DND-41 (cell line): ENCODE measurements at regions not wholly inside any gene's neighbourhood (a gene's known extent, or its start where the extent isn't known, plus 50 kb on each side); places are given as distances from the start of the nearest gene placed in this dataset.

Experiments
- ATAC-seq: fragments of 200-7000 bp; cut with Tn5 transposase; 3 replicates; pipeline ENCODE4 v1.9.1; 2021; ENCODE audit warnings: low read depth; ENCODE audit not compliant: insufficient read depth
- DNase-seq: peaks from one replicate; pipeline ENCODE4 v3.0.0-alpha.2; 2020
- H2AFZ ChIP-seq: 2 replicates; pipeline ENCODE4 v1.6.0; 2012; ENCODE audit warnings: low read depth, low read length
- H3K27ac ChIP-seq: 2 replicates; pipeline ENCODE4 v1.5.1; 2012; ENCODE audit warnings: low read length, inconsistent platforms
- H3K27me3 ChIP-seq: fragments of 200-600 bp; sonication (generic); 2 replicates; pipeline ENCODE4 v1.6.0; 2012; ENCODE audit warnings: low read length, mild to moderate bottlenecking, inconsistent platforms; ENCODE audit not compliant: insufficient read depth, poor library complexity
- H3K36me3 ChIP-seq: 2 replicates; pipeline ENCODE4 v1.5.1; 2012; ENCODE audit warnings: low read length, inconsistent platforms; ENCODE audit not compliant: insufficient read depth
- H3K4me1 ChIP-seq: 2 replicates; pipeline ENCODE4 v1.5.1; 2012; ENCODE audit warnings: mild to moderate bottlenecking, low read length; ENCODE audit not compliant: insufficient read depth
- H3K4me2 ChIP-seq: 2 replicates; pipeline ENCODE4 v1.6.0; 2012; ENCODE audit warnings: mild to moderate bottlenecking, moderate library complexity, low read length, inconsistent platforms; ENCODE audit not compliant: insufficient read depth
- H3K4me3 ChIP-seq, 2 experiments: fragments of 200-600 bp in 1 of 2; shearing (Covaris generic) in 1 of 2; 2 replicates each; pipeline ENCODE4 v1.5.1; 2012 to 2016; ENCODE audit warnings: inconsistent platforms in 2 of 2, low read length in 2 of 2, mild to moderate bottlenecking in 2 of 2, low read depth in 1 of 2, moderate library complexity in 1 of 2
- H3K79me2 ChIP-seq: 2 replicates; pipeline ENCODE4 v1.6.0; 2012; ENCODE audit warnings: low read length, inconsistent platforms; ENCODE audit not compliant: insufficient read depth
- H3K9ac ChIP-seq: 2 replicates; pipeline ENCODE4 v1.6.0; 2012; ENCODE audit warnings: low read depth, mild to moderate bottlenecking, inconsistent platforms, low read length, moderate library complexity
- H3K9me3 ChIP-seq: 2 replicates; pipeline ENCODE4 v1.5.1; 2012; ENCODE audit warnings: low read length, moderate library complexity, mild to moderate bottlenecking, inconsistent platforms; ENCODE audit not compliant: insufficient read depth, severe bottlenecking
- H4K20me1 ChIP-seq: 2 replicates; pipeline ENCODE4 v1.6.0; 2012; ENCODE audit warnings: low read length; ENCODE audit not compliant: insufficient read depth
- EZH2 ChIP-seq: IDR thresholded peaks from 3 replicates; pipeline ENCODE4 v1.6.1; 2012; ENCODE audit warnings: borderline replicate concordance, low read depth, mild to moderate bottlenecking, moderate library complexity, low read length, inconsistent platforms; ENCODE audit not compliant: severe bottlenecking
- TF ChIP-seq, protein P1 (sequence below): IDR thresholded peaks from 2 replicates; pipeline ENCODE4 v1.5.1; 2012; ENCODE audit warnings: borderline replicate concordance, low read length, moderate library complexity, mild to moderate bottlenecking; ENCODE audit not compliant: poor library complexity, severe bottlenecking; ENCODE audit errors: extremely low read depth

DNA sequence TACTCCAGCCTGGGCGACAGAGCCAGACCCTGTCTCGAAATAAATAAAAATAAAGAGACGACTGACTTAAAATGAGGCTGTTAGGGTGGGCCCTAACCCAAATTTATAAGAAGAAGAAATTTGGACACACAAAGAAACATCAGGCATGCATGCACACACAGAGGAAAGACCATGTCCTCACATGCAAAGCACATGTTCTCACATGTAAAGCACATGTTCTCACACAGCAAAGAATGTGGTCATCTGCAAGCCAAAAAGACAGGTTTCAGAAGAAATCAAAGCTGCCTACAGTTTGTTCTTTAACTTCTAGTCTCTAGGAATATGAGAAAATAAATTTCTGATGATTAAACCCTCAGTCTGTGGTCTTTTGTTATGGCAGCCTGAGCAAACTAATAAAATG, 132.3 kb upstream of the CRIM1 start:
- TF ChIP-seq, protein P1, sequence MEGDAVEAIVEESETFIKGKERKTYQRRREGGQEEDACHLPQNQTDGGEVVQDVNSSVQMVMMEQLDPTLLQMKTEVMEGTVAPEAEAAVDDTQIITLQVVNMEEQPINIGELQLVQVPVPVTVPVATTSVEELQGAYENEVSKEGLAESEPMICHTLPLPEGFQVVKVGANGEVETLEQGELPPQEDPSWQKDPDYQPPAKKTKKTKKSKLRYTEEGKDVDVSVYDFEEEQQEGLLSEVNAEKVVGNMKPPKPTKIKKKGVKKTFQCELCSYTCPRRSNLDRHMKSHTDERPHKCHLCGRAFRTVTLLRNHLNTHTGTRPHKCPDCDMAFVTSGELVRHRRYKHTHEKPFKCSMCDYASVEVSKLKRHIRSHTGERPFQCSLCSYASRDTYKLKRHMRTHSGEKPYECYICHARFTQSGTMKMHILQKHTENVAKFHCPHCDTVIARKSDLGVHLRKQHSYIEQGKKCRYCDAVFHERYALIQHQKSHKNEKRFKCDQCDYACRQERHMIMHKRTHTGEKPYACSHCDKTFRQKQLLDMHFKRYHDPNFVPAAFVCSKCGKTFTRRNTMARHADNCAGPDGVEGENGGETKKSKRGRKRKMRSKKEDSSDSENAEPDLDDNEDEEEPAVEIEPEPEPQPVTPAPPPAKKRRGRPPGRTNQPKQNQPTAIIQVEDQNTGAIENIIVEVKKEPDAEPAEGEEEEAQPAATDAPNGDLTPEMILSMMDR = no peak
- TF ChIP-seq EZH2 = no peak
- Histone ChIP-seq H3K9ac (no peak overlapping the region), H3K4me1 (no peaks in the 10 kb centered on the region), H2AFZ (no peak overlapping the region), H3K27me3 (no peaks in the 10 kb centered on the region), H3K4me2 (no peak overlapping the region), H3K79me2 (no peaks in the 10 kb centered on the region), H4K20me1 (no peaks in the 10 kb centered on the region), H3K36me3 (no peaks in the 10 kb centered on the region), H3K27ac (no peak overlapping the region), H3K4me3 (no peak overlapping the region), H3K9me3 (no peaks in the 10 kb centered on the region)
- DNase-seq (no peak), ATAC-seq (no peak)

DNA sequence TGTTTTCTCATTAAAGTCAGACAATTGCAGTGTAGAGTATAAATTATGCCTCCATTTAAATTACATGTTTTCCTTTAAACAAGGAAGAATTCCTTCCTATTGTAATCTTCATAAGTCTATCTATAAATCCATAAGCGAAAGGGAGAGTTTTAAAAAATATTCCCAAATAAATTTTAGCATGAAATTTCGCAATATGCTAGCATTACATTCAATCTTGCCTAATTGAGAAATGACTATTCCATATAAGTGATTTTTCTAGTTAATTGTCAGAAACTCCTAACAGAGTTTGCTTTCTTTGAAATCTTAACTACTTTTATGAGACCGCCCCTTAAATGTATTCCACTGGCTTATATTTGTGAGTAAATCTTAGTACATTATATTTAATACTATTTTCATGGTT, 133.1 kb upstream of the CRIM1 start:
- TF ChIP-seq, protein P1 = no peak
- no peak for TF ChIP-seq EZH2
- no peak for ATAC-seq

DNA sequence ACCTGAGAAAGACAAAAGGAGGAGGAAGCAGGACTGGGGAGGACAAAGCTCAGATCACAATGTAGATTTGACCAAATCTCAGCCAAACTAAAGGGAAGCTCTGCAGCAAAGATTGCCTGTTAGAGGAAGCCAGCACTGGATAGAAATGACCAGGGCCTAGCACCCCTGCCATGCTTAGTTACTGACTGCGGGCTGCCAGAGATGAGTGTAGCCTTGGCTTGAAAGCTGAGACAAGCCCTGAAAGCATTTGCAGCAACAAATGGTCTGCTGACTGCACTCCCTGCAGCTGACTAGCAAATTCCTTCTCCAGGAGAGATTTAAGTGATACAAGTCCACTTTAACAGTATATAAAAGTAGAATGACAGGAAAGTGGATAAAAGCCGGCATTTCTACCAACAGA, 140.9 kb upstream of the CRIM1 start:
- H3K4me1 ChIP-seq = no peaks in the 10 kb centered on the region
- H3K27me3 ChIP-seq = no peaks in the 10 kb centered on the region
- no peak for ATAC-seq
- no peak overlapping the region for H3K4me2 ChIP-seq
- no peaks in the 10 kb centered on the region for H4K20me1 ChIP-seq
- no peak for DNase-seq
- TF ChIP-seq EZH2 = no peak
- TF ChIP-seq, protein P1 = no peak
- no peaks in the 10 kb centered on the region for H3K79me2 ChIP-seq
- no peak overlapping the region for H2AFZ ChIP-seq
- H3K27ac ChIP-seq = no peak overlapping the region
- no peak overlapping the region for H3K4me3 ChIP-seq
- no peaks in the 10 kb centered on the region for H3K36me3 ChIP-seq
- no peaks in the 10 kb centered on the region for H3K9me3 ChIP-seq
- H3K9ac ChIP-seq = no peak overlapping the region

More for the DNA sequence above, 133.1 kb upstream of the CRIM1 start:
- no peaks in the 10 kb centered on the region for H3K79me2 ChIP-seq
- no peak overlapping the region for H3K4me2 ChIP-seq
- no peak overlapping the region for H2AFZ ChIP-seq
- H4K20me1 ChIP-seq = no peaks in the 10 kb centered on the region
- H3K27me3 ChIP-seq = no peaks in the 10 kb centered on the region
- no peak for DNase-seq
- no peaks in the 10 kb centered on the region for H3K36me3 ChIP-seq
- H3K9ac ChIP-seq = no peak overlapping the region
- no peaks in the 10 kb centered on the region for H3K9me3 ChIP-seq
- no peak overlapping the region for H3K4me3 ChIP-seq
- H3K4me1 ChIP-seq = no peaks in the 10 kb centered on the region
- H3K27ac ChIP-seq = no peak overlapping the region

DNA sequence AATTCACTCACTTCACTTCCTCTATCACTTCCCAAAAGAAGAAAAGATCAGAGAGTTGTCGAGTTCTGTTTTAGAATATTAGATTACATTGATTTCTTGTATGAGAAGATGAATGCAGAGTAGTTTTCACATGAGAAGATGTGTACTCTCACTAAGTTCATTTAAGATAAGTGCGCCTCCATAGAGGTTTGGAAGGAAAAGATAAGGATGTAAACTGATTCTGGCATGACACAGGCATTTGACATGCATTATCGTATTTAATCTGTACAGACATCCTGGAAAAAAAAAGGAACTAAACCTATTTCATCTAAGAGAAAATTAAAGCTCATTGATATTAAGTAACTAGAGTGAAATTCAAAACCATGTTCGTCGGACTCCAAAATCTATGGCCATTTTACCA, 152.2 kb upstream of the CRIM1 start:
- H3K9me3 ChIP-seq = no peaks in the 10 kb centered on the region
- no peaks in the 10 kb centered on the region for H4K20me1 ChIP-seq
- no peak overlapping the region for H3K4me3 ChIP-seq
- H3K9ac ChIP-seq = no peak overlapping the region
- no peaks in the 10 kb centered on the region for H3K27me3 ChIP-seq
- H3K79me2 ChIP-seq = no peaks in the 10 kb centered on the region
- H3K4me1 ChIP-seq = no peaks in the 10 kb centered on the region
- DNase-seq (no peak), ATAC-seq (no peak)
- no peak overlapping the region for H2AFZ ChIP-seq
- H3K36me3 ChIP-seq = no peaks in the 10 kb centered on the region
- TF ChIP-seq, protein P1 = no peak
- TF ChIP-seq EZH2 = no peak
- no peak overlapping the region for H3K27ac ChIP-seq
- no peak overlapping the region for H3K4me2 ChIP-seq
